ENCODE measurements at regions not wholly inside any gene's neighbourhood (a gene's known extent, or its start where the extent isn't known, plus 50 kb on each side); places are given as distances from the start of the nearest gene placed in this dataset.

- TF ChIP-seq CTCF (IDR thresholded peaks at IDR 0.05): no peak
- no peak for DNase-seq
- Mint-ChIP-seq H3K27me3 (no peaks in the 10 kb centered on the region), H3K27ac (no peak overlapping the region), H3K9me3 (peaks cover 5% of the 10 kb centered on the region), H3K36me3 (ENCODE audit: low read depth) (no peaks in the 10 kb centered on the region), H3K4me3 (no peak overlapping the region), H3K4me1 (ENCODE audit: low read depth) (no peaks in the 10 kb centered on the region)
- no peak for ATAC-seq
- intact Hi-C loops (cut with micrococcal nuclease): no loop called here
- CTCF ChIA-PET: no interaction called here
- POLR2A ChIA-PET: no interaction called here
These were observed 51.8 kb upstream of the CASZ1 start for GRCh38 chr1:10848109-10848684.

- intact Hi-C loops (cut with micrococcal nuclease): no loop called here
- no peaks in the 10 kb centered on the region for H3K36me3 Mint-ChIP-seq (ENCODE audit: low read depth)
- H3K27ac Mint-ChIP-seq: no peak overlapping the region
- no peaks in the 10 kb centered on the region for H3K27me3 Mint-ChIP-seq
- H3K9me3 Mint-ChIP-seq: no peaks in the 10 kb centered on the region
- TF ChIP-seq CTCF (IDR thresholded peaks at IDR 0.05): no peak
- no peak for DNase-seq
- ChIA-PET CTCF (no interaction called here), POLR2A (no interaction called here)
- H3K4me3 Mint-ChIP-seq: no peak overlapping the region
- ATAC-seq: no peak
- H3K4me1 Mint-ChIP-seq (ENCODE audit: low read depth): no peaks in the 10 kb centered on the region
These were observed 53.6 kb upstream of the CASZ1 start for GRCh38 chr1:10850026-10850425.

GRCh38 chr1:10851024-10852013 lies 54.9 kb upstream of the CASZ1 start:
- H3K9me3 Mint-ChIP-seq: no peaks in the 10 kb centered on the region
- DNase-seq (no peak), ATAC-seq (no peak)
- H3K4me3 Mint-ChIP-seq: no peak overlapping the region
- H3K27ac Mint-ChIP-seq: no peak overlapping the region
- no peaks in the 10 kb centered on the region for H3K36me3 Mint-ChIP-seq (ENCODE audit: low read depth)
- no peak for TF ChIP-seq CTCF (IDR thresholded peaks at IDR 0.05)
- H3K27me3 Mint-ChIP-seq: no peaks in the 10 kb centered on the region
- ChIA-PET CTCF (no interaction called here), POLR2A (no interaction called here)
- intact Hi-C loops (cut with micrococcal nuclease): no loop called here
- no peaks in the 10 kb centered on the region for H3K4me1 Mint-ChIP-seq (ENCODE audit: low read depth)

GRCh38 chr1:10852018-10852417 lies 55.6 kb upstream of the CASZ1 start:
- no peak overlapping the region for H3K4me3 Mint-ChIP-seq
- DNase-seq (no peak), ATAC-seq (no peak)
- H3K36me3 Mint-ChIP-seq (ENCODE audit: low read depth): no peaks in the 10 kb centered on the region
- no peaks in the 10 kb centered on the region for H3K9me3 Mint-ChIP-seq
- intact Hi-C loops (cut with micrococcal nuclease): no loop called here
- ChIA-PET POLR2A (no interaction called here), CTCF (no interaction called here)
- no peaks in the 10 kb centered on the region for H3K27me3 Mint-ChIP-seq
- TF ChIP-seq CTCF (IDR thresholded peaks at IDR 0.05): no peak
- H3K27ac Mint-ChIP-seq: no peak overlapping the region
- H3K4me1 Mint-ChIP-seq (ENCODE audit: low read depth): no peaks in the 10 kb centered on the region

- Mint-ChIP-seq H3K36me3 (ENCODE audit: low read depth) (no peaks in the 10 kb centered on the region), H3K4me3 (no peak overlapping the region), H3K4me1 (ENCODE audit: low read depth) (no peaks in the 10 kb centered on the region), H3K9me3 (no peaks in the 10 kb centered on the region), H3K27me3 (no peaks in the 10 kb centered on the region), H3K27ac (no peak overlapping the region)
- ChIA-PET CTCF (no interaction called here), POLR2A (no interaction called here)
- intact Hi-C loops (cut with micrococcal nuclease): no loop called here
- TF ChIP-seq CTCF (IDR thresholded peaks at IDR 0.05): no peak
- no peak for ATAC-seq
- DNase-seq: no peak
These were observed 56.0 kb upstream of the CASZ1 start for GRCh38 chr1:10852486-10852885.
